GM10266 (cell line): ENCODE measurements at regions not wholly inside any gene's neighbourhood (a gene's known extent, or its start where the extent isn't known, plus 50 kb on each side); places are given as distances from the start of the nearest gene placed in this dataset.

Source experiments
- DNase-seq: peaks from one replicate; pipeline ENCODE4 v3.0.0; 2012; ENCODE audit errors: extremely low spot score
- TF ChIP-seq, protein P1 (sequence below): IDR thresholded peaks from 2 replicates; pipeline ENCODE4 v1.5.1; 2012; ENCODE audit warnings: mild to moderate bottlenecking, low read depth; ENCODE audit not compliant: control insufficient read depth, insufficient read depth; ENCODE audit errors: missing control alignments

DNA sequence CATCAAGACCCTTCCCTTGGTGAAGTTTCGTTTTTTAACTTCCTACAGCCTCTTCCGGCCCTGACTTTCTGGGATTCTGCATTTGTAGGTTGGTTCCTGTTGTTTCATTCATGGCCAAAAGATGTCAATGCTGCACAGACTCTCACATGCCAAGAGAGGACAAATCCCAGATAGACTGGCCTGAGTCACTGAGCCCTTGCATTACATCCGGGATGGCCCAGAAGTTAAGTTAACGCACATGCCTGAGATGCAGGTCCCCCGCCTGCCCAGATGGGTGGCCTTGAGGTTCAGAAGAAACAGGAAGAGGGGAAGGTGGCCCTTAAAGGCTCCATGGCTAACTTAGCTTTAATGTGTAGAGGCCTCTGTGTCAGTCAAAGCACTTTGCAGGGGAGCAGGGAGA lies 51.6 kb upstream of the SRGAP3 start:
- DNase-seq, result no peak
- TF ChIP-seq, protein P1, sequence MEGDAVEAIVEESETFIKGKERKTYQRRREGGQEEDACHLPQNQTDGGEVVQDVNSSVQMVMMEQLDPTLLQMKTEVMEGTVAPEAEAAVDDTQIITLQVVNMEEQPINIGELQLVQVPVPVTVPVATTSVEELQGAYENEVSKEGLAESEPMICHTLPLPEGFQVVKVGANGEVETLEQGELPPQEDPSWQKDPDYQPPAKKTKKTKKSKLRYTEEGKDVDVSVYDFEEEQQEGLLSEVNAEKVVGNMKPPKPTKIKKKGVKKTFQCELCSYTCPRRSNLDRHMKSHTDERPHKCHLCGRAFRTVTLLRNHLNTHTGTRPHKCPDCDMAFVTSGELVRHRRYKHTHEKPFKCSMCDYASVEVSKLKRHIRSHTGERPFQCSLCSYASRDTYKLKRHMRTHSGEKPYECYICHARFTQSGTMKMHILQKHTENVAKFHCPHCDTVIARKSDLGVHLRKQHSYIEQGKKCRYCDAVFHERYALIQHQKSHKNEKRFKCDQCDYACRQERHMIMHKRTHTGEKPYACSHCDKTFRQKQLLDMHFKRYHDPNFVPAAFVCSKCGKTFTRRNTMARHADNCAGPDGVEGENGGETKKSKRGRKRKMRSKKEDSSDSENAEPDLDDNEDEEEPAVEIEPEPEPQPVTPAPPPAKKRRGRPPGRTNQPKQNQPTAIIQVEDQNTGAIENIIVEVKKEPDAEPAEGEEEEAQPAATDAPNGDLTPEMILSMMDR, result no peak

DNA sequence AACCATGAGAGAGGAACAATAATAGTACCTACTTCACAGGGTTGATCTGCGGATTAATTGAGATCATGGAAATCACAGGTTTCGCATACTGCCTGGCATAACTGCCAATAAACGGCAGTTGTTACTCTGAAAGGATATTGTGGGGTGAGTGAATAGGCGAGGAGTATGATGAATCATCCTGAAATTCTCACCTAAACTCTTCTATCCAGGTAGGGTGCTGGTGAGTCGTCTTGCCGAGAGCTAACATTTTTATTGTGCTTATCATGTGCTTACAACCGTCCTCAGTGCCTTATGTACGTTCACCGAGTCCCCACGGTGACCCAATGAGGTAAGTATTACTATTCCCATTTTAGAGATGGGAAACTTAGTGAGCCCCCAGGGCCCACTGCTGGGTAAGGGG lies 52.4 kb upstream of the SRGAP3 start:
- DNase-seq, result no peak
- TF ChIP-seq, protein P1, result no peak

DNA sequence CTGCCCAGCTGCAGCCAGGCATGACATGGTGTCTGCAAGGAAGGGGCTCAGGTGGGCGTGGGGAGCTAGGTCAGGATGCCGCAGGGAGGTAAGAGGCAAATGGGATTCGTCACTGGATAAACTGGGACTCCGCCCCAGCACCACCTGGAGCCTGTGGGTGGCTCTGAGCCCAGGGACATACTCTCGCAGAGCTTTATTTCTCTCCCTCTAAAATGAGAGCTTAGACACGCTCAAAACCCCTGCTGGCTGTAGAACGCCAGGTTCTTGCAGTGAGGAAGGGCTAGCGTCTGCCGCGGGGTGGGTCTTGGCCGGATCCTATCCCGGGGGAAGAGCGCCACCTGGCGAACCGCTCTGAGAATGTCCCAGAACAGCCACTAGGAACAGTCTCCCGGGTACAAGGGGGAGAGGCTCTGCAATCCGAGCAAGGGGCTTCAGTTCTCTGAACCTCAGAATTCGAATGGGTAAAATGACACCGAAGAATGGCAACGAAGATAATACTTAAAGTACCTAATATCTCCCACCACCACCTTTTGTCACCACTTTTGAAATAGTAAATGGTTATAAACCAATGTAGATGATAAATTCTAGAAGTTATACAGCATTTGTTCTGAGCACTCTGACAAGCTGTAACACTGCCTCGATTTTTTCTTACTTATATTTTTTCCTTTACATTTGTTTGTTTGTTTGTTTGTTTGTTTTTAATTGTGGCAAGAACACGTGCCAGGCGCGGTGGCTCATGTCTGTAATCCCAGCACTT lies 53.2 kb upstream of the SRGAP3 start:
- TF ChIP-seq, protein P1, result peak; percentile 87
- peak; percentile 77 for DNase-seq

DNA sequence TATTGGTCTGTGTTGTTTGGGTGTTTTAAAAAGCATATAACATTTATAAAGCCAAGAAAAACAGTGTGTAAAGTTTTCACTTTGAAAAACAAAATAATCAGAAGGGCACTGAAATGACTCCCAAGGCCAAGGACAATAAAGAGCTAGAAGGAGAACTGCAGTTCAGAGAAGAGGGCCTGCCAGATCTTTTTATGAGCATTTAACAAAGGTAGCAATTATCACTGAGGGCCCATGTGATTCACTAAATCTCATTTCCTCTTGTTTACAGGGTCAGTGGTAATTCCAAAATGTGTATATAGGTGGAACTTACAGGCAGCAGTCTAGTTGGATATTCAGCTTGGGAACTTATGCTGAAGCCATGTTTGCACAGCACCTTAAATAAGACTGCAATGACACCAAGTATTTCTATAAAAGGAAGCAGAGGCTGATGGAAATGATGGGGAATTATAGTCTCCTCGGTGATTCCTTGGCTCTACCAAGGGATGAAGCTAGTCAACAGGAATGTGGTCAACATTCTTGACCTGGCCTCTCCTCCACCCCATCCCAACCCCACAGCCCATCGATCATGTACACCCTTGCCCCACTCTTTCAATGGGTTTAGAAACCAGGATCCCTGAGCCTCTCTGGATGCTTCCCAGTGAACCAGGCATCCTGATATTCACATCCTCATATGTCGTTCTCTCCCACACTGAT lies 54.4 kb upstream of the THUMPD3 start:
- TF ChIP-seq, protein P1, result no peak
- no peak for DNase-seq

DNA sequence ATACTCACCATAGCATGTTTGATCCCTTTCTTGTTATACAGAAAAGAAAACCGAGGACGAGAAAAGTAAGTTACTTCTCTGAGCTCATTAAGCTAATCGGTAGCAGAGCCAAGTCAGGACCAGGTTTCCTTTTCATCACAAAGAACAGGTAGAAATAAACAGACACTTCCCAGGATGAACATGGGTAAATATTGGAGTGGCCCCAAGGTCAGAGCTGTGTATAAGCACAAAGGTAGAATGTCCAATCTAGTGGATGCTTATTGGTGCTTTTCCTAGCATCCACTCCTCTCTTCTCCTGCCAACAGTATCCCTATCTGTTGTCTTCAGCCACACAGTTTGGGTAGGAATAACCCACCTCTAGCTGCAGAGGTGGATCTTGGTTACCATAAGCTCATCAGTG lies 52.8 kb upstream of the THUMPD3 start:
- TF ChIP-seq, protein P1, result no peak
- no peak for DNase-seq

DNA sequence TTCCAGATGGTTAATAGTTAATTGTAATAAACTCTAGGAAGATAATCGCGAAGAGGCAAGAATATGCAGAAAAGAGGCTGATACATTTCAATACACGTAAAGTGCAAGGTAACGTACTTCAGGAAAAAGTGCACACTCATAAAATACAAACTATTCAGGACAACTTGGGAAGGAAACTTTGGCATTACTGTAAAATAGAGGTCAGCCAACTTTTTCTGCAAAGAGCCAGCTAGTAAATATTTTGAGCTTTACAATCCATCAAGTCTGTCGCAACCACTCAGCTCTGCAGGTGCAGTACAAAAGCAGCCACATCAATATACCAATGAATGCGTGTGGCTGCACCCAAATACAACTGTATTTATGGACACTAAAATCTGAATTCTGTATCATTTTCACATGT lies 51.6 kb upstream of the THUMPD3 start:
- no peak for DNase-seq
- TF ChIP-seq, protein P1, result no peak
